Colonic mucosa (tissue), 4 donors: ENCODE measurements at regions not wholly inside any gene's neighbourhood (a gene's known extent, or its start where the extent isn't known, plus 50 kb on each side); places are given as distances from the start of the nearest gene placed in this dataset.

Experiments used
- DNase-seq: peaks from one replicate; pipeline ENCODE4 v3.0.0-alpha.2; 2020
- H3K27ac ChIP-seq: fragments of 200-600 bp; one replicate; pipeline ENCODE4 v1.8.0; 2021
- H3K27me3 ChIP-seq: fragments of 200-600 bp; one replicate; pipeline ENCODE4 v1.8.0; 2021
- H3K36me3 ChIP-seq: fragments of 200-600 bp; one replicate; pipeline ENCODE4 v1.8.0; 2021
- H3K4me1 ChIP-seq: fragments of 200-600 bp; one replicate; pipeline ENCODE4 v1.8.0; 2021; ENCODE audit warnings: mild to moderate bottlenecking
- H3K4me3 ChIP-seq: fragments of 200-600 bp; one replicate; pipeline ENCODE4 v1.8.0; 2021
- H3K9ac ChIP-seq, 2 donors: one replicate each; pipeline ENCODE4 v1.7.0; 2013; ENCODE audit warnings: control low read depth in 2 of 2, low read depth in 2 of 2, low read length in 2 of 2
- H3K9me3 ChIP-seq: fragments of 200-600 bp; one replicate; pipeline ENCODE4 v1.8.0; 2021
- intact Hi-C: fragments of 100-400 bp; cut with DNase I; formaldehyde crosslinking; loops from one replicate; pipeline ENCODE4 v1.14.1; 2022
- TF ChIP-seq, protein P1 (sequence below): fragments of 200-600 bp; IDR thresholded peaks from one replicate; pipeline ENCODE4 v1.8.0; 2022; ENCODE audit warnings: antibody characterized with exemption, mild to moderate bottlenecking
- donor health status: healthy.
- donor health status: DM: no; HTN: no; CAD: no.
- donor health status: DM: no; HTN: no; CAD: no.

DNA sequence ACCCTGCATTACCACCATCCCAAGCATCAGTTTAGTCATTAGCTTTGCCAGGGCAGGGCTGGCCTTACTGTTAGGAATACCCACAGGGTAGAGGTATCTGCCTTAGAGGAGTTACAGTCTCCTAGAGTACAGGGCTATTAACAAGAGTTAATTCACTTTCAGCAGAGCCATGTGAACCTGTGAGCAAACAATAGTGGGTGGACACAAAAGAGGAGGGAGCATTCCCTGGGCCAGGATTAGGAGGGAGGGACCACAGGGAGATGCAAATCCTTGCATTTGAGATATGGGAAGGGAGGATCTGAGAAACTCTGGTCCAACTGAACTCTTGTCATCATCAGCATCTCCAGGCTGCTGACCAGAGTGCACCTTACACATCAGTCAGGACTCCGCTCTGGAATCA, 51.1 kb upstream of the IGSF21 start:
- DNase-seq, result no peak
- no peak overlapping the region for H3K4me3 ChIP-seq
- H3K27me3 ChIP-seq, result no peaks in the 10 kb centered on the region
- H3K4me1 ChIP-seq, result no peaks in the 10 kb centered on the region
- H3K36me3 ChIP-seq, result no peaks in the 10 kb centered on the region
- H3K9ac ChIP-seq, result no peak overlapping the region
- no peak overlapping the region for H3K27ac ChIP-seq
- no peaks in the 10 kb centered on the region for H3K9me3 ChIP-seq
- intact Hi-C loops, result no loop called here
- TF ChIP-seq, protein P1, sequence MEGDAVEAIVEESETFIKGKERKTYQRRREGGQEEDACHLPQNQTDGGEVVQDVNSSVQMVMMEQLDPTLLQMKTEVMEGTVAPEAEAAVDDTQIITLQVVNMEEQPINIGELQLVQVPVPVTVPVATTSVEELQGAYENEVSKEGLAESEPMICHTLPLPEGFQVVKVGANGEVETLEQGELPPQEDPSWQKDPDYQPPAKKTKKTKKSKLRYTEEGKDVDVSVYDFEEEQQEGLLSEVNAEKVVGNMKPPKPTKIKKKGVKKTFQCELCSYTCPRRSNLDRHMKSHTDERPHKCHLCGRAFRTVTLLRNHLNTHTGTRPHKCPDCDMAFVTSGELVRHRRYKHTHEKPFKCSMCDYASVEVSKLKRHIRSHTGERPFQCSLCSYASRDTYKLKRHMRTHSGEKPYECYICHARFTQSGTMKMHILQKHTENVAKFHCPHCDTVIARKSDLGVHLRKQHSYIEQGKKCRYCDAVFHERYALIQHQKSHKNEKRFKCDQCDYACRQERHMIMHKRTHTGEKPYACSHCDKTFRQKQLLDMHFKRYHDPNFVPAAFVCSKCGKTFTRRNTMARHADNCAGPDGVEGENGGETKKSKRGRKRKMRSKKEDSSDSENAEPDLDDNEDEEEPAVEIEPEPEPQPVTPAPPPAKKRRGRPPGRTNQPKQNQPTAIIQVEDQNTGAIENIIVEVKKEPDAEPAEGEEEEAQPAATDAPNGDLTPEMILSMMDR, result no peak

DNA sequence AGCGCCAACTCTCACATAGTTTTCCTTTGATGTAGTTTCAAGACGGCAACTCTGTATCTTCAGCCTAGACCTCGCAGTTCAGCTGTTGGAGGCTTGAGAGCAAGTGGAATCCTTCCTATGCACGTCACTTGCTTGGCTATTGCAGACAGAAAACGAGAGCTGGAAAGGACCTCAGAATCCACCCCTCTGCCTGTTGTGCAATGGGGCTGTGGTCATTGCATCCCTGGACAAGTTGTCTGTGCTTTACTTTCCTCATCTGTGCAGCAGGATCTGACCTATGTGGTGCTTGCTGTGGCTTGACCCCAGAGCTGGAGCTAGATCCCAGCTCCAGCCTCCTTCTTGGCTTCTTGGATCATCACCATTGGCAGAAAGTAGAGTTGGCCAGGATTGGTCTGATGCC, 50.0 kb upstream of the IGSF21 start:
- H3K27ac ChIP-seq, result no peak overlapping the region
- no peaks in the 10 kb centered on the region for H3K36me3 ChIP-seq
- intact Hi-C loops, result no loop called here
- H3K4me3 ChIP-seq, result no peak overlapping the region
- DNase-seq, result no peak
- no peaks in the 10 kb centered on the region for H3K27me3 ChIP-seq
- no peaks in the 10 kb centered on the region for H3K4me1 ChIP-seq
- no peak overlapping the region for H3K9ac ChIP-seq
- TF ChIP-seq, protein P1, result no peak
- no peaks in the 10 kb centered on the region for H3K9me3 ChIP-seq
